ENCODE measurements at regions not wholly inside any gene's neighbourhood (a gene's known extent, or its start where the extent isn't known, plus 50 kb on each side); places are given as distances from the start of the nearest gene placed in this dataset.

DNA sequence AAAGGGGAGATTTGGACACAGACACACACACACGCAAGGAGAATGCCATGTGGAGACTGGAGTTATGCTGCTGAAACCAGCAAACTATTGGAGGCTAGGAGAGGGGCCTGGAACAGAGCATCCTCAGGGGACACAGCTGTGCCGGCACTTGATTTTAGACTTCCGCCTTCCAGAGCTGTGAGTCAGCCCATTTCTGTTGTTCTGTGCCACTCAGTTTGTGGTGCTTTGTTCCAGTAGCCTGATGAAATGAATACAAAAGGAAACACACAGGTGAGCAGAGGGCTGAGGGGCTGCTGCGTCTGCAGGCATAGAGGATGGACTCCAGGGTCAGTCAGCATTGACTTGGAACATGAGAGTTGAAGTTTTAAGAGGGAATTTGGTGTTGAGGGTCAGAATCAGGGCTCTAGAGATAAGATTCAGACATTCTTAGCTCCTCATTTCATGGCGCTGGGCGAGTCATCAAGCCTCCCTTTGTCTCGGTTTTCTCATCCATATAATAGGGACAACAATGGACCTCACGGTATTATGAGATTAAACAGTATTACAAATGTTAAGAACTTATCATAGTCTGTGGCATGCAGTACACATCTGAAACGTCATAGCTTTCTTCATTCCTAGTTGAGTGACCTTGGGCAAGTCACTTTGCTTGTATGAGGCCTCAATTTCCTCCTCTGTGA lies 191.0 kb downstream of the MIAT start:
- no peak overlapping the region for H3K9ac ChIP-seq (ENCODE audit: low read length in 3 of 3)

GRCh38 chr22:26849575-26849974 lies 192.2 kb downstream of the MIAT start:
- TF ChIP-seq CTCF (IDR thresholded peaks at IDR 0.05; ENCODE audit: borderline replicate concordance, extremely low read depth, insufficient read depth), result no peak
- Histone ChIP-seq H3K9ac (ENCODE audit: low read length in 3 of 3) (no peak overlapping the region), H3K36me3 (ENCODE audit: control insufficient read depth in 2 of 3, insufficient read depth in 3 of 3, low read length in 3 of 3) (no peaks in the 10 kb centered on the region), H3K27ac (ENCODE audit: low read depth in 2 of 2, low read length in 2 of 2) (no peak overlapping the region), H3K9me3 (ENCODE audit: control insufficient read depth in 2 of 3, insufficient read depth in 1 of 3, low read length in 3 of 3) (no peaks in the 10 kb centered on the region), H3K4me1 (ENCODE audit: control insufficient read depth in 2 of 3, insufficient read depth in 2 of 3, low read depth in 1 of 3, low read length in 3 of 3) (no peaks in the 10 kb centered on the region), H3K4me3 (ENCODE audit: low read length in 3 of 3) (no peak overlapping the region), H3K27me3 (ENCODE audit: control insufficient read depth, insufficient read depth, low read length) (no peaks in the 10 kb centered on the region)
- intact Hi-C loops (cut with DNase I), result no loop called here
- no peak for FAIRE-seq
- no peak for DNase-seq

More for the DNA sequence above, 191.0 kb downstream of the MIAT start:
- intact Hi-C loops (cut with DNase I), result no loop called here
- Histone ChIP-seq H3K27me3 (ENCODE audit: control insufficient read depth, insufficient read depth, low read length) (no peaks in the 10 kb centered on the region), H3K9me3 (ENCODE audit: control insufficient read depth in 2 of 3, insufficient read depth in 1 of 3, low read length in 3 of 3) (no peaks in the 10 kb centered on the region), H3K27ac (ENCODE audit: low read depth in 2 of 2, low read length in 2 of 2) (no peak overlapping the region), H3K4me3 (ENCODE audit: low read length in 3 of 3) (no peak overlapping the region), H3K36me3 (ENCODE audit: control insufficient read depth in 2 of 3, insufficient read depth in 3 of 3, low read length in 3 of 3) (no peaks in the 10 kb centered on the region), H3K4me1 (ENCODE audit: control insufficient read depth in 2 of 3, insufficient read depth in 2 of 3, low read depth in 1 of 3, low read length in 3 of 3) (no peaks in the 10 kb centered on the region)
- TF ChIP-seq CTCF (IDR thresholded peaks at IDR 0.05; ENCODE audit: borderline replicate concordance, extremely low read depth, insufficient read depth), result no peak
- DNase-seq (no peak), FAIRE-seq (no peak)

DNA sequence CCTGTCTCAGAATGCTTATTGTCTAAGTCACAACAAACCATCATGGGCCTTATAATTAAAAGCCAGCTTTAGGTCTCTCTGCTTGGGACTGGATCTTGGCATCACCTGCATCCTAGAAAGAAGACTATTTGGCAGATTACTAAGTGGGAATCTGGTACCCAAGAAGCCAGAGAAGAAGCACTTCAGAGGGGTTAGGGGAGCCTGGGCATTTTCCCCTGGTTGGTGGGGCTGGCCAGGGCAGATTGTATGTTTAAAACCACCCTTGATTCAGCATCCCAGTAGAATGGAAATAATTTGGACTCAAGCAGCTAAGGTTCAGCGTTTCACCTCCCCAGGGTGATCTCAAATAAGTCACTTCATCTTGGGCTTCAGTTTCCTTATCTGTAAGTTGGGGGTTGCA lies 193.7 kb downstream of the MIAT start:
- no peak for FAIRE-seq

More for the DNA sequence above, 193.7 kb downstream of the MIAT start:
- no peaks in the 10 kb centered on the region for H3K9me3 ChIP-seq (ENCODE audit: control insufficient read depth in 2 of 3, insufficient read depth in 1 of 3, low read length in 3 of 3)
- H3K36me3 ChIP-seq (ENCODE audit: control insufficient read depth in 2 of 3, insufficient read depth in 3 of 3, low read length in 3 of 3), result no peaks in the 10 kb centered on the region
- H3K4me3 ChIP-seq (ENCODE audit: low read length in 3 of 3), result no peak overlapping the region
- DNase-seq, result no peak
- no peak for TF ChIP-seq CTCF (IDR thresholded peaks at IDR 0.05; ENCODE audit: borderline replicate concordance, extremely low read depth, insufficient read depth)
- no peaks in the 10 kb centered on the region for H3K27me3 ChIP-seq (ENCODE audit: control insufficient read depth, insufficient read depth, low read length)
- H3K9ac ChIP-seq (ENCODE audit: low read length in 3 of 3), result no peak overlapping the region
- H3K4me1 ChIP-seq (ENCODE audit: control insufficient read depth in 2 of 3, insufficient read depth in 2 of 3, low read depth in 1 of 3, low read length in 3 of 3), result no peaks in the 10 kb centered on the region
- no peak overlapping the region for H3K27ac ChIP-seq (ENCODE audit: low read depth in 2 of 2, low read length in 2 of 2)
- intact Hi-C loops (cut with DNase I), result no loop called here

All from kidney (tissue), 13 donors.